DMS153 treated with DMSO at 0.1 percent for 48 hours (cell line): ENCODE measurements at regions not wholly inside any gene's neighbourhood (a gene's known extent, or its start where the extent isn't known, plus 50 kb on each side); places are given as distances from the start of the nearest gene placed in this dataset.

ENCODE experiments used
- DNase-seq: peaks from one replicate; lab custom pipeline; 2025; ENCODE audit not compliant: unreplicated experiment; lab: John Stamatoyannopoulos, UW

DNA sequence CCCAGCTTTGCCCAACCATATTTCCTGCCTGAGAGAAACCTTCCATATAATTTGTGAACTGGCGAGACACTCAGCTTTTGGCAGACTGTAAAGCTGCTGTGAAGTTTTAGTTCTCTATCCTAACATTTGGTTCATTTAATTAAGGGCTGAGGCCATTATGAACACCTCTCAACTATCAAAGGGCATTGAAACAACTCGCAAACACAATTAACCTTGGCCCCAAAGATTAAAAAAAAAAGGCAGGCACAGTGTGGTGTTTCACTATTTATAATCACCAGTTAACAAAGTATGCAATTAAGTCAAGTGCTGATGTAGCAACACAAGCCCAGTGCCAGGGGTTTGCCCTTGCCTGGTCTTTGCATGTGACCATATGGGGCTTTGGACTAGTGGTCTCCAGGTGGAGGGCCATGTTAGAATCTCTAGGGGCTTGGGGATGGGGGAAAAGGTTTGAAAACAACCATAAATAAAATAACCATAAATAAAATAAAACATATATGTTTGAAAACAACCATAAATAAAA lies 297.6 kb upstream of the SKOR2 start:
- no peak for DNase-seq

DNA sequence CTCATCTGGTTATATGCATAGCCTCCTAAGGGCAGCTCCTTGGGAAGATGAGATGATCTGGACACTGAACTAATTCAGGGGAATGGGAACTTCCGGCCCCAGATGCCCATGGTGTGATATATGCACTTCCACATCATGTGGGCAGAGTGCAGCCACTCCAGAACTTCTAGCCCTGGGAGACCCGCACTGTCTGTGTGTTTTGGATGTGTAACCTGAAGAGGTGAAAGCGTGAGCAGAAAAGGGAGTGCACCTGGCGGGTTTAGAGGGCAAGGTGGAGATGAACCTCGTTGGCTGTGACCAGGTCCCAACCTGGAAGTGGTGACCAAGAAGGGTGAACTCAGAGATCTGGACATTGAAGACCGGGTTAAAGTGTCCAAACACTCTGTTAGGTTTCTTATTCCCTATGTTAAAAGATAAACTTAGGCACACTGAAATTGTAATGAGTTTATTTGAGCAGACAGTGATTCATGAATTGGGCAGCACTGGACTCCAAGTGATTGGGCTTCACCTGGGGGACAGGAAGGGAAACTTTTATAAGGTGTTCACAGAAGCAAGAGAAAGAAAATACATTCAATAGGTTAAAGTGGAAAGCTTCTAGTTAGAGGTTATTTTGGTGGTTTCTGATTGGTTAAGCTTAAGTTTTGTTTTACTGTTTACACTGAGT lies 296.2 kb upstream of the SKOR2 start:
- DNase-seq, result no peak

DNA sequence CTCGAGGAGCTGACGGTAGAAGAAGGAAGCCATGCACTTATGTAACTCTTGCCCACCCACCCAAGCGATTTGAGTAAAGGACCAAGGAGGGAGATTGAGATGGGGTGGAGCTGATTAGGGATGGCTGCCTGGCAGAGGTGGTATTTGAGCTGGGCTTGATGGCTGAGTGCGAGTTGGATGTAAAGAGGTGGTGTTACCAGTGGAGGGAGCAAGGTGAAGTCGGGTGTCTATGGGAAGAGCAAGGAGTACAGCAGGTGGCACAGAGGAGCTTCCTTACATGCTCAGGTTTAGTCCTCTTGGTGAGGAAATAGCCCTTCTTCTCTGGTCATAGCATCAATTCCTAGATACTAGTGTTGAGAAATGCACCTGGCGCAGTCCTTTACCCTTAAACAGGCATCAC lies 294.2 kb upstream of the SKOR2 start:
- no peak for DNase-seq

DNA sequence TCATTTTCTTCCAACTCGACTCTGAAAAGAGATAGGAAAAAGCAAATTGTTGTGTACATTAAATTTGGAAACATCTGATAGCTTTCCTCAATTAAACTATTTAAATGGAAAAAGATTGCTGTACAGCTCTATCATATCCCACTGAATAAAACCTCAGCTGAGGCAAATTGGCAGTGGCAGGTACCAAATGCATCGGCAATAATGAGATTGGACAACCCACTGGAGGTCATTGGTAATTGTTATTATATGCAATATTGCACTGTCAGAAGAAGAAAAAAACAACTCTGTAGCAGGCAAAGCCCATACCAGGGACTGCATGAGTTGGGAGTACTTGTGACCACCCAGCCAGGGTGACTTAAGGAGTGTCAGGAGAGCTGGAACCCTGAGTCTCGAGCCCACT lies 291.6 kb upstream of the SKOR2 start:
- DNase-seq, result no peak

DNA sequence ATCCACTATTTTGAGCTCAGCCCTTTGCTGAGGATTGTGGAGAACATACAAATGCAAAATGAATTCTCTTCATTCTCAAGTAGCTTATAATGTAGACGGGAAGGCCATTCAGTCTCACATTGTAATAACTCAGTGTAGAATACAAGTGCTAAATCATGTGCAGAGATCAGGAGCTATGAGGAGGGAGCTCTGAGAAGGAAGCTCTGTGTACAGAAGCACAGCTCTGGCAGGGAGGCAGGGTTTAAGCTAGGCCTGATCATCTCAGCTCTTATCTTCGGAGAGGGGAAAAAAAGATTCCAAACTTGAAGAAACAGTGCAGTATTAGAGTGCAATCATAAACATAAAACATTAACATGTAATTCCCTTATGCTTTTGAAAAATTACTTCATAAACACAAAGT lies 291.1 kb upstream of the SKOR2 start:
- DNase-seq, result no peak

GRCh38 chr18:47531717-47532116 lies 280.3 kb upstream of the SKOR2 start:
- no peak for DNase-seq

GRCh38 chr18:47530695-47531094 lies 279.2 kb upstream of the SKOR2 start:
- DNase-seq, result no peak

- DNase-seq, result no peak
Observed at GRCh38 chr18:47528343-47528742, 276.9 kb upstream of the SKOR2 start.

DNA sequence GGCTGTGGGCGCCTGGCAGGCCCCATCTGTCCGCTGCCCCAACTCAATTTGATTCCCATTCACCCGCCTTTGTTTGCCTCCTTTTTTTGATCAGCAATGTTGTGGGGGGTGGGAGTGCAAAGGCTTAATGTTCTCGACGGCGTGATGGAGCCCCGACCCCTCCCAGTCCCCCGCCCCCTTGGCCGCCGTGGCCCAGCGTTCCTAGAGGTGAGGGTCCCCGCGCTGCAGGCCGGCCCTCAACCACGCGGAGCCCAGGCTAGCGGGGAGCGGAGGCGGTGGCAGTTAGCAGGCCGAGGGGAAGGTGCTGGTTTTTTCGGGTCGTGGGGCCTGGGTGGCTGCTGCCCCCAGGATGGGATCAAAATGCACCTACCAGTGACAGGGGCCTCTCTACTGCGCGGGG lies 274.7 kb upstream of the SKOR2 start:
- no peak for DNase-seq

- DNase-seq, result no peak
Observed at GRCh38 chr18:47522359-47522758, 270.9 kb upstream of the SKOR2 start.

DNA sequence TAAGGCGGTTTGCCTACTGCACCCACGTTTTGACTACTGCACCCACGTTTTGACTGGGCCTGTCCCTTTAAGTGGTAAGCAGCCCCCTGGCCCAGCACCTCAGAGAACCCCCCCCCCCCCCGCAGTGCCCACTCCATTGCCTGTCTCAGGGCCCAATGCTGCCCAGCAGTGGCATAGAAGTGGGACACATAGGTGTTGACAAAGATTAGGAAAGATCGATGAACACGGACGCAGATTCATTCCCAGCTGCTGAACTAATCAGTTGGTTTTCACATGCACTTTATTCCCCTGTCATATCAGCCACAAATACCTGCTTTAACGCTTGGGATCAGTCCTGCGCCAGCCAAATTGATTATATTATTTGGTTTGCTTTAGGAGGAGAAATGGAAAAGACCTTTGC lies 268.8 kb upstream of the SKOR2 start:
- DNase-seq, result no peak

DNA sequence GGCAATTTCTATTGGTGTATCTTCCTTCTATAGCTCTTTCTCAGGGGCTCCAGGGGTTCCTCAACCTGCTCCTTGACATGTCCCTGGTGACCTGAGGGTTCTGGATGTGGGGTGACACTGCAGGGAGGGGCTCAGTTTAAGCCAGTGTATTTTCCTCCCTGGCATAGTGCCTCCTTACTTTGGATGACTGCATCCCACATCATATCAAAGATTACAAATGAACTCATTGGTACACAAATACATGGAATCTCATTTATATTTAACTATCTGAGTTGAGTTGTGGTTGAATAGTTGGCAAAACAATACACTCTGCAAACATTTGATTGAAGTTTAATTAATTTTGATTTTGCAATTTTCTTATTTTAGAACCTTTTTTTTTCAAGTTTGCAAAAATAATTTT lies 268.2 kb upstream of the SKOR2 start:
- DNase-seq, result no peak

DNA sequence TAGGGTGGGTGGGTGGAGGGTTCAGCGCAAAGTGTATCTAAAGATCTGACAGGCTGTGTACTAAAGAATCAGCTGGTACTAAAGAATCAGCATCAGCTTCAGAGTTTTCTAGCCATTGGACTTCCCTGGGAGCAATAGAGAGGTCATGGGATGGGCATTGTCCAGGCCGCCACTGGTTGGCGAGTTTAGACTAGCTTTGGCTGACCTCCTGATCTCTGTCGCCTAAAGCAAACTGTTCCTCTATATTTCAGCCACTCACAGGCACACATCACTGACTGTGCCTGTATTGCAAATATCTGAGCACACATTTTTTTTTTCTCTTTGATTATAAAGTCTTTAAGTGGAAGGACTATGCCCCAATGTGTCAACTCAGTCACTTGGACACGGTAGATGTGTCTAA lies 267.8 kb upstream of the SKOR2 start:
- DNase-seq, result no peak

GRCh38 chr18:47513614-47514013 lies 262.2 kb upstream of the SKOR2 start:
- no peak for DNase-seq

DNA sequence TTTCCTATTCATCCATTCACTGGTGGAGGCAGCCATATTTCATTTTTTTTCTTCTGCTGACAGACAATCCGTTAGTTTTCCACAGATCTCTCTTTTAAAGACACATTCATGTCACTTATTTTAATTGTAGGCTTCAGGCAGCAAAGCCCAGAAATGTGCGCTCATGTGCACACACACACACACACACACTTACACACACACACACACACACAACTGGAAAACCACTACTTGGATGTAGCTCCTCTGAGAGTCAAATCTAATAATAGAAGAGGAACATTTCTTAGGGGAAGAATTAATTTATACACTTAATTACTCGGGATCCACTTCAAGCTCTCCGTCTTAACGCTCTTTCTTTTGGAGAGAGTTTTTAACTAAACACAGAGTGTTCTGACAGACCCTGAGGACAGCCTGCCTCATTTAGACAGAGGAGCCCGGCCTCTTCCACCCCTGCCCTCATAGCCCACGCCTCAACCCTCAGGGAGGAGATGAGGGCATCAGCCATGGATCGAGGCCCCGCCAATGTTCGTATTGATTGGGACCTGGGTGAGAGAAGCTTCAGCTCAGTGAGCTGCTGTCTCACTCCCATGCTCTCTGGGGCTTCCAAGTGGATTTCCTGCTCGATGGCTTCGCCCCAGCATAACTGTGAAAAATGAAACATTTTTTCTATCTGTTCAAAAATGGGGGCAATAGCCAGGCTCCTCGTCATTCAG lies 261.4 kb upstream of the SKOR2 start:
- no peak for DNase-seq

DNA sequence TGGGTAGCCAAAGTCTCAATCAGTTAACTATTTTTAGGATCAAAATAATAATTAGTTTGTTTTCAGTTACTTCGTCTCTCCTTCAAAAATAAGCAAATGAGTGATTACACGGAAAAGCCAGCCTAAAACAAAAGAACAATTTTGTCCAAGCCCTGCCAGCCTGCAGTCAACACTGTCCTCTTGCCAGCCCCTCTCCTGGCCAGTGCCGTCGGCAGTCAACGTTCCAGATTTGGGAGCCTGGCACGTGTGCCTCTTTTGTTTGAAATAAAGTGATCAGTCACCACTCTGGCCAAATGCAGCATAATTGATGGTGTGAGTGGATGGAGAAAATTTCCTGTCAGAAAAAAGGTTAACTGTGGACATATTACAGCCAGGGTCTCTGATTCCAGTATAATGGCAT lies 260.6 kb upstream of the SKOR2 start:
- no peak for DNase-seq

- DNase-seq, result no peak
Observed at GRCh38 chr18:47510831-47511230, 259.4 kb upstream of the SKOR2 start.

DNA sequence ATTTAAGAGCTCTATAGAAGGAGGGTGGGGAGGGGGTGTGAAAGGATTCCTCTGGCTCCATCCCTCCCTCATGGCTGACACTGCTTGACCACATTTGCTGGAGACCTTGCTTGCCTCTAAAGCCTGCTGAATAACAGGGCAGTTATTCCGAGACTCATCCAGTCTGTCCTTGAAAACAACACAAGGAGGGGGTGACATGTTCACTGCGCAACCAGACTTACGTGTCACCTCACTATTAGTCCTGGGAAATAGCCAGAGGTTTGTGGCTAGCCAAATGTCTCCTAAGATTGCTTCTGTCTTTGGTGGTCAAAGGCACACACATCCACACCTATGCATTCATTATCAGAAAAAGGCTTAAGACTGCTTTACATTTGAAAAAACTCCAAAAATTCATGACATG lies 256.2 kb upstream of the SKOR2 start:
- DNase-seq, result no peak

GRCh38 chr18:47506897-47507296 lies 255.4 kb upstream of the SKOR2 start:
- DNase-seq, result no peak

- no peak for DNase-seq
Observed at GRCh38 chr18:47501946-47502345, 250.5 kb upstream of the SKOR2 start.

GRCh38 chr18:47500930-47501329 lies 249.5 kb upstream of the SKOR2 start:
- no peak for DNase-seq

DNA sequence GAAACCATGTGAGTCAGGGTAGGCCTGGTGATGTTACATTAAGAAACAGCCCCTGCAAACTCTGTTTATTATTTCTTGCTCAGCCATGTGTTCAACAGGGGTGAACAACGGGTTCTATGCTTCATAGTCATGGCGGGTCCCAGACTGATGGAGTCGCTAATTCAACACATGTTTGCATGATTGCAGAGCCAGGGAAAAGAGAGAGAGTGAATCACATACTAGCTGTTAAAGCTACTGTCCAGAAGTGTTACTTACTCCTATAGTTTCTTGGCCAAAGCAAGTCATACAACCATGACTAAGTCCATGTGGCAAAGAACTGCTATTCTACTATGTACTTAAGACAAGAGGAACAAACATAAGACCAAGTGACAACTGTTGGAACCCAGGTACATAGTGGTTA lies 241.2 kb upstream of the SKOR2 start:
- DNase-seq, result no peak

DNA sequence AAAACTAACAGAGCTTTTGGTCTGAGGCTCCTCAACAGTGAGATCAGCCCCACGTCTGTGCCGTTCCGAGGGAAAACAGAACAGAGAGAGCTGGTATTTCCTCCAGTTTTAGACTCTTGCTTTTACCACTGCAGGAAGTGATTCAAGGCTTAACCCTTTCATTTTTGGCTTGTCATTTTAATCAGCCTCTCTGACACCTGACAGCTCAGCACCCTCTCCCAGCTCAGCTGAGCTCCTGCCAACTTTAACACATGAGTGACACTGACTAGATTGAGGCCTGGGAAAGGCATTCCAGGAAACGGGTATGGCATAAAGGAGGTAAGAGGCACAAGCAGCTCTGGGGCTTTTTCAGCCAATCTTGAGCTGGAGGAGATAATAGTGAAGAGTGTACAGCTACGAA lies 239.4 kb upstream of the SKOR2 start:
- no peak for DNase-seq
